NCI-H146 (cell line): ENCODE measurements at regions not wholly inside any gene's neighbourhood (a gene's known extent, or its start where the extent isn't known, plus 50 kb on each side); places are given as distances from the start of the nearest gene placed in this dataset.

Experiments used
- DNase-seq: peaks from one replicate; lab custom pipeline; 2025; lab: John Stamatoyannopoulos, UW

DNA sequence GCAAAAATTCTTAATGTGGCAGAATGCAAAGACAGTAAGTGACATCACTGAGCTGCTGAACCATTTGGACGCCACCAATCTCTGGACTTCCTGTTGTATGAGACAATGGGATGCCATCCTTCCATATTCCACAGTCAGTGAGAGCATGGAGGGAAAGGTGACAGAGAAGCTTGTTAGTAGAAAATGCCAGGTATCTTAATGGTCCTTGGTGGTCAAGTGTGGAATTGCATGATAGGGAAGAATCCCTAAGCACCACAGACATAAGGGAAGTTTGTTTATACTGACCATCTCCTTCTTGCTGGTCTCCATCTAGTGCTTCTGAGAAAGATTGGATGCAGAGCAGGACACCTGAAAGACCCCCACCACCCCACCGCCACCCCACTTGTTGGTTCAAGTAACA, 1410.0 kb upstream of the TMEM132C start:
- DNase-seq: no peak

DNA sequence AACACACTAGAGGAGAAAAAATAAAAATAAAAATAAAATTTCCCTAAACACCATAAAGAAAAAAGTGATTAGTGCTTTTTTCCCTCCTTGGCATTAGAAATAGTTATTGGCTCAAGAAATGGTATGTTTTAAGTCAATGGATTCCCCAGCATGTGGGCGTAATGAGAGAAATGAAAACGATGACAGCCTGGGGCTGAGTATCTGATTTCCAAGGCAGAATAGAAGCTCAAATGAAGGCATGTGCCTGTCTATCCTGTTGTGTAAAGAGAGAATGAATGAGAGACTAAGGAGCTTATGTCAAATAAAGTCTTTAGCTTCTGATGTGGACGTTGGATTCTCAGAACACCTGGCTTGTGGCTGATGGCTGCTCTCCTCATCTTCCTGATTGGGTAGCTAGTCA, 1408.4 kb upstream of the TMEM132C start:
- no peak for DNase-seq

DNA sequence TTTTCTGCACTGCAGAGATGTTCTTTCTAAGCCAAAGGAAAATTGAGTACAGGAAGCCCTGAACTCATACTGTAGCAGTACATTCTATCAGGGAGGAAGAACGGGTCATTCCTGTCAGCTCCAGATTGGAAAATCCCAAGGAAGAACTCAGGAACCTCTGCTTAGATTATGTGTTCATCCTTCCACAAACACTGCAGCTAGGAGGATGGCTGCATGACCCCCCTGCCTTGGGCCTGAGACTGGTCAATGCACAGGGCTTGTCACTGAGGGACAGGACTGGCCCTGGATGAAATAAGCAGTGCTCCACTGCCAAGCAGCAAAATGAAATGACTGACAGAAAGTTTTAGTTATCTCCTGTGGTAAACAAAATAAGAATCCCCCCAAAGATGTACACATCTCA, 1406.8 kb upstream of the TMEM132C start:
- DNase-seq: no peak

DNA sequence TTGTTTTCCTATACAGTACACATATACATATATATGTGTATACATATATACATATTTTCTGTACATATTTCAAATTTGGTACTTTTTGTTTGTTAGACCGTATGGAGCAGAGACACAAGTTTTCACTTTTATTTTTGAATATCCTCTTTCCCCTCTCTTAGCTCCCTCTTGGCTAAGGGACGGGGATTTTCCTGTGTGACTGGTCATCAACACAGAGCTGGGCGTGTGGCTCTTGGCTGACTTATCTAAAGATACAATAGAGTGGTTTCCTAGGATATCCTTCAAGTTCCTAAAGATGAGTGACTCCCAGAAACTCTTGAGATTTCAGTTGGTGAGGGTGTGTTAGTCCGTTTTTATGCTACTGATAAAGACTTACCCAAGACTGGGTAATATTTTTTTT, 1404.5 kb upstream of the TMEM132C start:
- no peak for DNase-seq

DNA sequence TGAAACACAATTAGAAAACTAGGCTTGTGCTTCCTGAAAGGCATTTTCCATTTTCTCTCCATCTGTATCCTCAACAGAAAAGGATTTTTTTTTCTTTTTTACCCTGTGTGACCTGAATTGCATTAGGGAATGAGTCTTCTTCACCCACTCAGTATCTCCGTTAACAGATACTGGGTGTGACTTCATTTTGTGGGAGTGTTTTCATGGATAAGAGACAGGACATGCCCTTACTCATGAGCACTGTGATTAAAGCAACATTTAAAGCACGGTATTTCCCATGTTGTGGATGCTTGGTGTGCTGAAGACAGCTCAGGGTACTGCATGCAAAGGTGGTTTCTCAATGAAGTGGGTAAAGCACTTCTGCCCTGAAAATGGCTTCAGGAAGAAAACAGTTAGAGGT, 1397.3 kb upstream of the TMEM132C start:
- DNase-seq: no peak

DNA sequence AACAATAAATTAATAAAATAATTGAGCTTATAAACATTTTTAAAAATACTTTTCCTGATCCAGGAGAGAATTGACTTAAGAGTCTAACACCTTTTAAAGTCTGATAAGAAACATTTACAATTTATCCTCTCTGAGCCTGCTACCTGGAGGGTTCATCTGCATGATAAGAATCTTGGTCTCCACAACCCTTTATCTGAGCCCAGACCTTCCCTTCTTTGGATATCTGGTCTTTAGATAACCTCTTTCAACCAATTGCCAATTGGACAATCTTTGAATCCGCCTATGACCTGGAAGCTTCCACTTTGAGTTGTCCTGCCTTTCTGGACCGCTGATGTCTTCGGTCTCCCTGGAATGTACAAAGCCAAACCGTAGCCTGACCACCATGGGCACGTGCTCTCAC, 1393.3 kb upstream of the TMEM132C start:
- DNase-seq: no peak

DNA sequence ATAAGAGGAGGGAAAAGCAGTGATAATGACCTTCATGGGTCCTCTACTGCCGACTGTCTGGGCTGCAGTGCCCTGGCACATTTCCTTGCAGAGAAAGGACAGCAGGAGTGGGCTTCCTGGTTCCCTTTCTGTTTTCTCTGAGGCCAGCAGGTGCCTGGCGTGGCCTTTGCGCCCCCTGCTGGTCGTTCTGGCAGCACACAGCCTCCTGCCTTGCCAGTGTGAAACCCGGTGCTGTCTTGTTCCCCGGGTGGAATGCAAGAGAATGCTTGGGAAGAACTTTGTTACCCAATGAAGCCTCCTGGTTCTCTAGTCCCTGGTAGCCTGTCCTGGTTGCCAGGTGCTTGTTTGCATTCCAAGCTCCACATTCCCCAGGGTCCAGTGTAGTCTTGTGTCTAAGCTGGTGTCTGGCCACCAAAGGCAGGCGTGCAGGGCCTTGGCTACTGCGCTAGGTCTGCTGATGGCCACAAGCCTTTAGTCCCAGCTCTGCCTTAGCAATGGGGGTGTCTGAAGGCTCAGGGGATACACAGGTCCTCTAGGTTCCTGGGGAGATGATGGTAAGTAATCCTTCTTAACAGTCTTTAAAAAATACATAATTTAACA, 1392.4 kb upstream of the TMEM132C start:
- peak; percentile 31 for DNase-seq

DNA sequence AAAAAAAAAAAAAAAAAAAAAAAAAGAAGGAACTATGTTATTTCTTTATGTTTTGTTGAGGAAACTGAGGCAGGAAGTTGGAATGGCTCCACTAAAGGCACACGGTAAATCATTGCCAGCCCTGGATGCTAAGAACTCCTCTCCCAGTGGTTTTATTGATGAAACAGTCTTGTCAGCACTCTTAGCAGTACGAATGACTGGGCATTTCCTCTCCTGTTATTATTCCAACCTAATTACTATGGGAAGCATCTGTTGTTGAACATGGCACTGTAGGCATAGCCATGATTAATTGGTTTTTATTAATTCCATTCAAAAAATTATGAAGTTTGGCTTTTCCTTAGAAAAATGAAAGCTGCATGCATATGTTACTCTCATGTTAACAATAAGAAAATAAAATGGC, 1387.1 kb upstream of the TMEM132C start:
- DNase-seq: no peak

DNA sequence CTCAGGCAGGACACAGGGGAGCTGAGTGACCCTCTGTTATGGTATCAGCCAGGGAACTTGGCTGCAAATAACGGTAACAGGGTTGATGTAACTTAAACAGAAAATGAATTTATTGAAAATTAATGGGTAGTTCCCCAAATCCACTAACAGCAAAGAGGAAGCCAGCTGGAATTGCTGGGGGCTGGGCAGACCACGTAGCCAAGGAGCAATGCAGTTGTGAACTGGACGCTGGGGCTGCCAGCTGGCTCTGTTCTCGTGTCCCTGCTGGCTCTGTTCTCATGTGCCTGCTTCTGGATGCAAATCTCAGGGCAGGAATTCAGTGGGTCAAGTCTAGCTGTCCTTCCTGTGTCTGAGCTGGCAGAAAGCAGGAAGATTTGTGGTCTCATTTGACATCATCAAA, 1383.3 kb upstream of the TMEM132C start:
- DNase-seq: no peak

DNA sequence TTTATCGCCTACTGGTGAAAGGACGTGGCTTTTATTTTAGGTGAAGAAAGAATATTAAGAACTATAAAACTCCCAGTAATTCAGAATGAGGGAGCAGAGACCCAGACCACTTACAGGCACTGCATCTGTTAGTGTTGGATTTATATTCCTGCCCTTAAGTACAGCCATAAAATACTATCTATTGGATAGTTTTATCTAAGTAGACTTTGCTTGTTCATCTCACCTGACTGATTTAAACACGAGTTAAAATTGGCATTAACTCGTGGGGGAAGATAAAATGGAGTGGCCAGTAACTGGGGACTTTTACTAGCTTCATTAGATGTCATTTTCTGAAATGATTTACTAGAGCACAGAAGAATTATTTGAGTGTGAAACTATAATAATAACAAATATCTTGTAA, 1377.5 kb upstream of the TMEM132C start:
- no peak for DNase-seq

DNA sequence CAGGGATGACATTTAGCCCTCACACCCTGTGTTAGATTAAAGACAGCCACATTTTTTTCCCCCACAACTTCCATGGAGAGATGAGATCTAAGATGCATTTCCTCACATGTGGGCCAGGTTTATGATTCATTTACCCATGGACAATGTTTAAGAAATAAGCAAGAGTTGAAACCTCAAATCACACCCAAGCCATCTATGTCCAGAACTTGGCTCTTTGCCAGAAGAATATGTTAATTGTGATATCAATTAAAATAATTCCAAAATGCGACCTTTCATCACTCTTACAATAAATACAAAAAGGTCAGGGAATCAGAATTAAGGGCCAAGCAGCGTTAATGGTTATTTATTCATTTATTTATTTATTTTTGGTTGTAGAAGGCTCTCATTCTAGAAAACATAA, 1376.9 kb upstream of the TMEM132C start:
- DNase-seq: no peak

DNA sequence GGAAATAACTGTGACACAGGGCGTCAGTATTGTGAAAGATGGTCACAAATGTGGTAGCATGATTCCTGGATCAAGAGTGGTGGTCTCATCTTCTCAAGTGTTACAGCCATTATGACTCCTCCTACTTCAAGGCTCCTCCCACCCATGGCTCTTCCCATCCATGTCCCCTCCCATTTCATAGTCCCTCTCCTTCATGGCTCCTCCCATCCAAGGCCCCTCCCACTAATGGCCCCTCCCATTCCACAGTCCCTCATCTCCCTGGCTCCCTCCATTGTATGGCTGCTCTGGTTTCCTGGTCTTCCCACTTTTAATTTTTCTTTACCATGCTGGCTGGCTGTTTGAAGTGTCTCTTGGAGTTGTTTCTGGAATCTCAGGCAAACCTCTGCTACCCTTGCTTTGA, 1375.2 kb upstream of the TMEM132C start:
- no peak for DNase-seq

DNA sequence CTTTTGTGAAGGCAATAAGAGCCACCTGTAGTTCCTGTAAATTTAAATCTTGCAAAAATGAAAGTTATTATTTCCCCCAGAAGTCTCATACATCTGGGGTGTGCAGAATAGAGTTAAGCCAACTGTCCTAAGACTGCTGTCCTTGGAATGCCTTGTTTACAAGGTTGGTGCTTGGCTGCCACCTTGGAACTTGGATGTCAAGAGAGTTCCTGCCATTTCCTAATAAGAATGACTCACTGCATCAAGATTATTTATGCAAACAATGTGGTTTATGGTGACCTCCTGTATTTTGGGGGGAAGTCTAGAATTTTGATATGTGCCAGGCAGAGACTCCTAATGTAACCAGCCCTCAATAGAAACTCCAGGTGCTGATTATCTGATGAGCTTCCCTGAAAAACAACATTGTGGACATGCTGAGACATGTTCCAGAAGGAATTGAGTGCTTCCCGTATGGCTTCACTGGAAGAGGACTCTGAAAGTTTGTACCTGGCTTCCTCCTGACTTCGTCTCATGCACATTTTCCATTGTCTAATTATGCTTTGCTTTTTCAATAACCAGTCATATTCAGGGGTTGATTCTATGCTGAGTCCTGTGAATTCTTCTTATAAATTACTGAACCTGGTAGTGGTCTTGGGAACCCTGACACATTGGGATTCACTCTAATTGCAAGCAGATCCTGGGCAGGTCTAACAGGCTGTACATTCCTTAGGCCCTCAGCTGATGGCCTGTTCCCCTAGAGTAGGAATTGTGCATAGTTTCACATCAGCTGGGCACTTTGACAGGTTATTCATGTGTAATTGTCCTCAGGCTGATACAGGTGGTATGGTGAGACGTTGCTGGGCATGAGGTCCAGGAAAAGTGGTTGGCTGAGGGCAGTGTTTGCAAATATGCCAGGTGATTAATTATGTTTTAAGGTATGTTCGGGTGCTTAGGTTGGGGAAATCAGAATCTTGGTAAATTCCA, 1370.7 kb upstream of the TMEM132C start:
- no peak for DNase-seq

DNA sequence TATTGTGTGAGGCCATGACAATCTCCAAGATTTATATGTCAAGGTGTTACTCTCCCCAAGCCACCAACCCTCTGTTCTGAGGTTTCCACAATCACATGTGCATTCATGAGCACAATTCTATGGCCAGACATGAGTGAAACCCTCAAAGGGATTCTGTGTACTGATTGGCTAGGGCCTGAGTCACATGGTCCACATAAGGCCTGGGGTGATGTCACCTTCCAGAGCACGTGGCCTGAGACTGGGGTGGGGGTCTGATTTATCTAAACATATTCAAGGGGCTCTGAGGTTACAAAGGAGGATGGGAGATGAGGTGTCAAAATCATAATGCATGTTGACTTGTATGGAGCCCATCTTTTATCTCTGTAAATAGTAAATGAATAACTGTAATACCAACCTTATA, 1369.9 kb upstream of the TMEM132C start:
- DNase-seq: no peak

DNA sequence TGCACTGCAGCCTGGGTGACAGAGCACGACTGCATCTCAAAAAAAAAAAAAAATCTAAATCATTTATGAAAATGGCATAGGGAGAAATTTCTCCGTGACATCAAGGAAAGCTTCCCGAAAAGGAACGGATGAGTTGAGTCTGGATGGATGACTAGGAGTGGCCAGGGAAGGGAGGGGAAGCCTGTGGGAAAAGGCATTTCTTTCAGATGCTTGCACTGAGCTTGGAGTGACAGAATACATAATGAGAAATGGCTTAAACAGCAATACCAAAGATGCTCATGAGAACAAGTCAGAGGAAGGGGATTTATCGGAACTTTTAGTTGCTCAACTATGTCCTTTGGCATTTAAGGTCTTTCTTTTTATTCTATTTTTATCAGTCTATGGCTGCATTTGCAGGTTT, 1369.2 kb upstream of the TMEM132C start:
- DNase-seq: no peak

DNA sequence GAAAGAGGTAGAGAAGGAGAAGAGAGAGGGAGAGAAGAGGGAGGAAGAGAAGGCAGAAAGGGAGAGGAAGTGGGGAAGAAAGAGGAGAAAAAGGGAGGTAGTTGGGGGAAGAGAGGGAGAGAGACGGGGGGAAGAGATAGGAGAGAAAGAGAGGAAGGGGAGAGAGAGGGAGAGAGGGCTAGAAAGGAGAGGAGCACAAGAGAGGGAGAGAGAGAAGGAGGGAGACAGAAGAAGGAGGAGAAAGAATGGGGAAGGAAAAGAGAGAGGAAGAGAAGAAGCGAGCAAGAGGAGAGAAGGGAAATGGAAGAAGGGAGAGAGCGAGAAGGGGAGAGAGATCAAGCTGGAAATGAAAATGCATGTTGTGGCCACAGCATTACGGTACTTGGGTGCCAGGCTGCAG, 1368.4 kb upstream of the TMEM132C start:
- DNase-seq: no peak

DNA sequence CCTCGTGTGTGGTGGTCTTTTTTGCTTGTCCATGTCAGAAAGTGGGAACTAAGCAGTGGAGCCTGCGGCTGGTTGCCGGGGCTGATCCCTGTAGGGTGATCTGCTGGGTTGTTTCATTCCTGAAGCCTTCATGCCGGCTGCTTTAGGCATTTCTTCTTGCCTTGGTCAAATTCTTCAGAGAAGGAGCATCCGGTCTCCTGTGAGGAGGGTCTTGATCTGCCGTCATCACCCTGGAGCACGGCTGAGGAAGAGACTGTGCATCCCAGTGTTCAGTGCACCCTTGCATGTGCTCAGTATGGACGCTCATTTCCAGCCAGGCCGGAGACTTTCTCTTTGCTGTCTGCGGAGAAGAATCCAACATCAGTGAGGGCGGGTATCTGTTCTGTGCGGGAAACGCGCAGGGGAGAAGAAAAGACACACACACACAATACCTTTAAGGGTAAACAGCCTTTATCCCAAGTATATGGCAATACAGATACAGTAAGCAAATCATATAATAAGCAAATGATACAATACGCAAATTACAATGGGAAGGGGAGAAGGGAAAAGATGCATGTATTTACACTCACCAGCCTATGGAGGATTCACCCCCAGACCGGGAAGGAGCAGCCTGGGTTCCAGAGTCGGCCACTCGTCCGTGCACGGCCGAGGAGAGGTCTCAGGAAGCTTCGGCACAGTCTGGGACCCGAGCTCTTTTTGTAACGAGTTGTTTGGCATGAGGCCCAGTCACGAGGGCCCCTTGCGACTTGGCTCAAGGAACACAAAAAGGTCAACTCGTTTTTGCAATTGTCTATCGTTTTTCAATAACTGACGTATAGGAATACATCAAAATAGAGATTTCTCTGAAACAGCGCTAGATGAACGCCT, 1366.8 kb upstream of the TMEM132C start:
- no peak for DNase-seq

DNA sequence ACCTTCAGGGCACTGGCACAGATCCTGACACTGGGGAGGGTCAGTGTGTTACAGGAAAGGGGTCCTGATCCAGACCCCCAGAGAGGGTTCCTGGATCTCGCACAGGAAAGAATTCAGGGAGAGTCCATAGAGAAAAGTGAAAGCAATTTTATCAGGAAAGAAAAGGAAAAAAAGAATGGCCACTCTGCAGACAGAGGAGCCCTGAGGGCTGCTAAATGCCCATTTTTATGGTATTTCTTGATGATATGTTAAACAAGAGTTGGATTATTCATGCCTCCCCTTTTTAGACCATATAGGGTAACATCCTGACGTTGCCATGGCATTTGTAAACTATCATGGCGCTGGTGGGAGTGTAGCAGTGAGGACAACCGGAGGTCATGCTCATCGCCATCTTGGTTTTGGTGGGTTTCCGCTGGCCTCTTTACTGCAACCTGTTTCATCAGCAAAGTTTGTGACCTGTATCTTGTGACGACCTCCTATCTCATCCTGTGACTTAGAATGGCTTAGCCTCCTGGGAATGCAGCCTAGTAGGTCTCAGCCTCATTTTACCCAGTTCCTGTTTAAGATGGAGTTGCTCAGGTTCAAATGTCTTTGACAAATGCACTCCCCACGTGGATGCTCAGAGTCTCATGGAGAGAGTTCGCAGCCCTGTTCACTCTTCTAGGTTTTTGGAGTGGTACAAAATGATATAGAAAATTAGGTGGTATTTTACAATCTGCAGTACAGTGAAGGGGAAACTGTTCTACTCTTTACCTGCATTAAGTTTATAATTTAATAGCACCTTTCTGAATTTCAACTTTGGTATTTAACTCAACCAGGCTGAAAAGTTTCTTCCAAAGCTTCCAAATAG, 1363.7 kb upstream of the TMEM132C start:
- no peak for DNase-seq

DNA sequence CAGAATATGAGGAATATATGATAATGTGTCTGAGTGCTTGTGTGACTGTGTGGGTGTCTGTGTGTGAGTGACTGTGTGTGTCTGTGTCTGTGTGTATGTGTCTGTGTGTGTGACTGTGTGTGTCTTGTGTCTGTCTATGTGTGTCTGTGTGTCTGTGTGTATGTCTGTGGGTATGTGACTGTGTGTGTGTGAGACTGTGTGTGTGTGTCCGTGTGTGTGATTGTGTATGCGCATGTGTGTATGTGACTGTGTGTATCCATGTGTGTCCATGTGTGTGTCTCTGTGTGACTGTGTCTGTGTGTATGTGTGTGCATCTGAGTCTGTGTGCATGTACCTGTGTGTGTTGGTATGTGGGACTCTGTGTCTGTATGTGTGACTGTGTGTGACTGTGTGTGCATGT, 1361.2 kb upstream of the TMEM132C start:
- DNase-seq: no peak

DNA sequence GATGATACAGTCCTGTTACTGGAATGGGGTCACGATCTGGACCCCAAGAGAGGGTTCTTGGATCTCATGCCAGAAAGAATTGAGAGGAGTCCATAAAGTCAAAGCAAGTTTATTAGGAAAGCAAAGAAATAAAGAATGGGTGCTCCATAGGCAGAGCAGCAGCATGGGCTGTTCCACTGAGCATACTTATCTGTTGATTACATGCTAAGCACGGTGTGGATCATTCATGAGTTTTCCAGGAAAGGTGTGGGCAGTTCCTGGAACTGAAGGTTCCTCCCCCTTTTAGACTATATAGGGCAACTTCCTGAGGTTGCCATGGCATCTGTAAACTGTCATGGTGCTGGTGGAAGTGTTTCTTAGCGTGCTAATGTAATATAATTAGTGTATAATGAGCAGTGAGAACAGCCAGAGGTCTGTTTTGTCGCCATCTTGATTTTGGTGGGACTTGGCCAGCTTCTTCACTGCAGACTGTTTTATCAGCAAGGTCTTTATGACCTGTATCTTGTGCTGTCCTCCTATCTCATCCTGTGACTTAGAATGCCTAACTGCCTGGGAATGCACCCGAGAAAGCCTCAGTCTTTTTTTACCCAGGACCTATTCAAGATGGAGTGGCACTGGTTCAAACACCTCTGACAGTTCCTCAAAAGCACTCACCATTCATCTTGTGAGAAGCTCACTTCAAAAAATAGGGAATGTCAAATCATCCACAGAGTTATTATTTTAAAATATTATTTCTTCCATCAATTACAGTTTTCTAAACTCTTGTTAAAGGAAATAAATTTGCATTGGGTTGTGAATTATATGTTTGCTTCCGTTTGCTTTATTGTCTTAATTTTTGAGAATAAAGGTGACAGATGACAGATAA, 1358.8 kb upstream of the TMEM132C start:
- DNase-seq: no peak

DNA sequence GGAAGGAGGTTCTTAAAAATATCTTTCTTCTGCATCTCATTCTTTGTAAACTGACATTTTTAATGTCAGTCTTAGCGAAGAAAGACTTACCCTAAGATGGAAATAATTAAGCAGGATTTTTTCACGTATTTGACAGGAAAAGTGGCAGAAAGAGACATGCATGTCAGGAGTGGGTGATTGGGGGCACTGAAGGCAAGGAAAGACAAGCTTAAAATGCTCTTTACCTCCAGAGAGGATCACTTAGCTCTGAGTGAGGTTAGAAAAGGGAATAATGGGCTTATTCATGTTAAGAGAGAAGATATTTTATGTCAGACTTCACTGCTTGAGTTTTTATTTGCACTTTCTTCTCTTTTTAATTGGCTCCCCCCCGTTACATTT, 1358.2 kb upstream of the TMEM132C start:
- no peak for DNase-seq
